HG03342 (cell line): ENCODE measurements at regions not wholly inside any gene's neighbourhood (a gene's known extent, or its start where the extent isn't known, plus 50 kb on each side); places are given as distances from the start of the nearest gene placed in this dataset.

ENCODE experiments used
- ATAC-seq: cut with Tn5 transposase; IDR thresholded peaks from one replicate; pipeline ENCODE4 v1.9.1; 2021; ENCODE audit warnings: mild to moderate bottlenecking, moderate library complexity; ENCODE audit not compliant: unreplicated experiment

- ATAC-seq: no peak
Measured at GRCh38 chr2:47266939-47267710, 90.8 kb upstream of the CALM2 start.

GRCh38 chr2:47265751-47266231 lies 89.5 kb upstream of the CALM2 start:
- ATAC-seq: no peak

- ATAC-seq: no peak
Measured at GRCh38 chr2:47265158-47265557, 88.8 kb upstream of the CALM2 start.

- ATAC-seq: no peak
Measured at GRCh38 chr2:47264686-47265085, 88.4 kb upstream of the CALM2 start.

- no peak for ATAC-seq
Measured at GRCh38 chr2:47264143-47264542, 87.8 kb upstream of the CALM2 start.

GRCh38 chr2:47262657-47263056 lies 86.3 kb upstream of the CALM2 start:
- no peak for ATAC-seq

GRCh38 chr2:47260971-47261370 lies 84.7 kb upstream of the CALM2 start:
- ATAC-seq: no peak

- ATAC-seq: no peak
Measured at GRCh38 chr2:47259829-47260228, 83.5 kb upstream of the CALM2 start.

- no peak for ATAC-seq
Measured at GRCh38 chr2:47257946-47258348, 81.6 kb upstream of the CALM2 start.

- no peak for ATAC-seq
Measured at GRCh38 chr2:47256416-47257087, 80.2 kb upstream of the CALM2 start.

GRCh38 chr2:47255794-47256193 lies 79.5 kb upstream of the CALM2 start:
- ATAC-seq: no peak

GRCh38 chr2:47254464-47254863 lies 78.2 kb upstream of the CALM2 start:
- no peak for ATAC-seq

- ATAC-seq: no peak
Measured at GRCh38 chr2:47253447-47253846, 77.1 kb upstream of the CALM2 start.

GRCh38 chr2:47251404-47251675 lies 75.0 kb upstream of the CALM2 start:
- no peak for ATAC-seq

- ATAC-seq: no peak
Measured at GRCh38 chr2:47250586-47251403, 74.5 kb upstream of the CALM2 start.

GRCh38 chr2:47249931-47250330 lies 73.6 kb upstream of the CALM2 start:
- no peak for ATAC-seq

GRCh38 chr2:47249157-47249900 lies 73.0 kb upstream of the CALM2 start:
- ATAC-seq: no peak

GRCh38 chr2:47243596-47244323 lies 67.4 kb upstream of the CALM2 start:
- ATAC-seq: no peak

- ATAC-seq: no peak
Measured at GRCh38 chr2:47241715-47242114, 65.4 kb upstream of the CALM2 start.
